HG02970 (cell line): ENCODE measurements at regions not wholly inside any gene's neighbourhood (a gene's known extent, or its start where the extent isn't known, plus 50 kb on each side); places are given as distances from the start of the nearest gene placed in this dataset.

Experiments
- ATAC-seq: cut with Tn5 transposase; IDR thresholded peaks from one replicate; pipeline ENCODE4 v1.9.1; 2021; ENCODE audit warnings: mild to moderate bottlenecking, moderate library complexity, moderate number of reproducible peaks; ENCODE audit not compliant: unreplicated experiment, low FRiP score

DNA sequence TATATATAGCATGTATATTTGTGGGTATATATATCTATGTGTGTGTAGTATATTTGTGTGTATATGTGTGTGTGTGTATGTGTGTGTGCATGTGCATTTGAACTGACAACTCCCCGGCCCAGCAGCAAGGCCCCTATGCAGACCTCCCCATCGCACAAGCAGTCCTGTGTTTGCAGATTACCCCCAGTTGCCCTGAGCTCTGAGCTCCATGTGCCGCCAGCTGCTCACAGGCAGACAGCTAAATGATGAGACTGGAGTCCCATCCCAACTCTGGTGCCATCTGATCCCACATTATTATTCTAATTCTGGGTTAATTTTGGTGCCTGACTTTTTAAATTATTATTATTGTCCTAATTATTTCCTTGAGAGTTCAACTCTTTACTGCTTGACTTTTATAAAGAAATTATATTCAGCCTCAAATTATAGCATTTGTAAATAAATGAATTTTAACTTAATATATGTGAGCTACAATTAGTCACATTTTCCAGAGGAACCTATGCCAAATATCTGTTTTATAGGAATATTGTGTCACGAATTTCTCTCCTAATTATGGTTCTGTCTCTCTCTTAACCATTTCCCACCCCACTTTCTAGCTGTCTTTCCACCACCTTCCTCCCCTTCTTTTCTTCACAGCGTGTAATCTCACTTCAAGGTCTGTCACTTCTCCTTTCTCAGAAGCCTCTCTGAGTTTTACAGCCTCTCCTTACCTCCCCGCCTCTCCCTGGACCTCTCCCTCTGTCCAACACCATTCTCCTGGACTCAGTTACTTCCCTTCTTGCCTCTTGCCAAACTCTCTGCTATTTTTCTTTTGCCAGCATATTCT, 90.6 kb upstream of the SYNDIG1 start:
- ATAC-seq, result no peak

DNA sequence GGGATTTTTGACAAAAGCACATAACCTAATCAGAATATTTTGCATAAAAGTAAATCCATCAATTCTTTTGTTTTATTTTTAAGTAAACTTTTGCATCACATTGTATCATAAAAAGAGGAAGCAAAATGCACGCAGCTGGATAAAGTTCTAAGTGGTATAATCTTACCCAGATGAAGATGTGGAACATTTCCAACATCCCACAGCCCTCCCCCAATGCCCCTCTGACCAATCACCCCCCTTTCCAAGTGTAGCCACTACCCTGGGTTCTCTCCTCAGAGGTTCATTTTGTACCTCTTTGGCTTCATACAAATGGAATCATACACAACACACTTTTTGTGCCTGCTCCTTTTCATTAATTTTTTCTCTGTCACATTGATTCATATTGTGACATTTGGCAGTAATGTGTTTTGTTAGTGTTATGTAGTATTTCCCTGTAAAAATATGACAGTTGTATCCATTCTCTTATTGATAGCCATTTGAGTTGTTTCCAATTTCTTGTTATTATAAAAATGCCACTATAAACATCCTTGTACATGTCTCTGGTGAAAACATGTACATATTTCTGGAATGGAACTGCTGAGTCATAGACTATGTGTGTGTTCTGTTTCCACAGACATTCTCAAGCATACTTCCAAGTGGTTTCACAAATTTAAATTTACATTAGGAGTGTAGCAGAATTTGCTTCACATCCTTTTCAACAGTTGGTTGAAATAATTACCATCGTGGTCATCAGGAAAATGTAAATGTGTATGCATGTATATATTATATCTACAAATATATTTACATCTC, 92.9 kb upstream of the SYNDIG1 start:
- ATAC-seq, result no peak

DNA sequence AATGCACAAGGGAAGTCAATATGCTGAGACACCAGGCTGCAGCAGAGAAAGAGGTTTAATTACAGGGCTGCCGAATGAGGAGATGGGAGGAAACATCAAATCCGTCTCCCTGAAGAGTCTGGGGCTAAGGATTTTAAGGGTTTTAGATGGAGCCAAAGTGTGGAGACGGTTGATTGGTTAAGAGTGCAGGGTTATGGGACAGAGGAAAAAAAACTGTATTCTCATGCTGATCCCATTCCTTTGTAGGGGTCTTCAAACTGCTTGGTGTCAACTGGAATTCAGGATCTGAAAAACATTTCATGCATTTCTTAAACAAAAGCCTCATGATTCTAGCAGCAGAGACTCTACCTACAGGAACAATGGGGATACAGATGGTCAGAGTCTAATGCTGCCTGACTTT, 96.1 kb upstream of the SYNDIG1 start:
- no peak for ATAC-seq

DNA sequence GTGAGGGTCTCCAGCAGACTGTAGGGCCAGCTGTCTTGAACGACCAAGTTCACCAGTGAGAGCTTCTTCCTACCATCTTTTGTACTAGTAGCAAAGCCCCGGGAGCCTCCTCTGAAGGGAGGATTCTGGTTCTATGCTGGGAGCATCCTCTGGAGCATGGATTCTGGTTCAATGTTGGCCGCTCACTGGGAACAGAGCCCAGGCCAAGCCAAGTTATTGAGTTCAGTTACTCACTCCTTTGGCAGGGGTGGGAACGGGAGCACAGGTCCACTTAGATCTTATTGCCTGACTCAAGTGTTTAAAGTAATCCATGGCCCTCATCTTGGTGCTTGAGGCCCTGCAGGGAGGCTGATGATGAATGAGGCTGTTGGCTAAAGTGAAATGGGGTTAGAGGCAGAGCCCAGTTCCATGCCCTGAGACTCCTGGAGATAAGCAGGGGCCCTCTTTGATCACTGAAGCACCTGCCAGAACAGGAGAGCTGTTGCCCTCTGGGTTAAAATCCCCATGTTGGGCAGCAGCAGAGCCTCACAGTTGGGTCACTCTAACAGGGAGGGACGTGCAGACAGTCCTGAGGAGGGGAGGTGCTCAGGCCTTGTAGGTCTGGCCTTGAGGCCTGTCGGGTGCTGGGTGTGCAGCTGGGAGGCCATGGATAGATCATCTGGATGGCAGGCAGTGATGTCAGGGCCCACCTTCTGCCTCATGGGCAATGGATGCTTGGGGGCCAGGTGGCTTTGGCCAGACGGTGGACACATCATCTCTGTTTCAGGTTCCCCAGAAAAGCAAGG, 98.3 kb upstream of the SYNDIG1 start:
- ATAC-seq, result no peak

DNA sequence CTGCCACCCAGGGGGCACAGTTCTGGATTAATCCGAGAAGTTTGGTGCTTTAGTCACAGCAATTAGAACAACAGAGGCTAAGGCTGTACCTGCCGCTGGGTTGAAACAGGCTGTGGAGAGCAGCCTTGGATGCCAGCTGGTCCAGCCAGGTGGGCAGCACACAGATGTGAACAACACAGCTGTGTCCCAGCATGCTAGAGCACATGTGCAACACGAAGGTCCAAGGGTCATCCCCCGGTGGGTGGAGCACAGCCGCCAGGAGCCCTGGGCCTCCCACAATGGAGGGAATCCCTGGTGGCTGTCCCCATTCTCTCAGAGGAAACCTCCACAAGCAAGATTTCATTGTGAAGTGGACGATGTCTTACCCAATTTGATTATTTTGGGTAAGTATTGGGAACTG, 99.2 kb upstream of the SYNDIG1 start:
- ATAC-seq, result no peak

DNA sequence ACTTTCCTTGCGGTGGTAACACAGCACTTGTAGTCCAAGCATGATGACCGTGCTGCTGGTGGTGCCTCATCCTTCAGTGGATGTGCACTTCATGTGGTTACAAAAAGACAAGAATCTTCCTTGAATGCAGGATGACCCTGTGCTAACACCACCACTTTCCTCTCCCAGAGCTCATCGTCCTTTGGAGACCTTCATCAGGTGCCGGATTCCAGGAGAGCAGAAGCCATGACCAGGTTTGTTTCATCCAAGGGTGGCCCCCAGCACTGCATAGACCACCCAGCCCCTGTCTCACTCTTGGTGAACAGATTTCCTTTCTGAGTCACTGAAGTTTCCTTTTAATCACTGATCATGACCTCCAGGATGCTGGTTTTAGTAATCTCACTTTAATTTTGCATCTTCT, 101.2 kb upstream of the SYNDIG1 start:
- no peak for ATAC-seq

DNA sequence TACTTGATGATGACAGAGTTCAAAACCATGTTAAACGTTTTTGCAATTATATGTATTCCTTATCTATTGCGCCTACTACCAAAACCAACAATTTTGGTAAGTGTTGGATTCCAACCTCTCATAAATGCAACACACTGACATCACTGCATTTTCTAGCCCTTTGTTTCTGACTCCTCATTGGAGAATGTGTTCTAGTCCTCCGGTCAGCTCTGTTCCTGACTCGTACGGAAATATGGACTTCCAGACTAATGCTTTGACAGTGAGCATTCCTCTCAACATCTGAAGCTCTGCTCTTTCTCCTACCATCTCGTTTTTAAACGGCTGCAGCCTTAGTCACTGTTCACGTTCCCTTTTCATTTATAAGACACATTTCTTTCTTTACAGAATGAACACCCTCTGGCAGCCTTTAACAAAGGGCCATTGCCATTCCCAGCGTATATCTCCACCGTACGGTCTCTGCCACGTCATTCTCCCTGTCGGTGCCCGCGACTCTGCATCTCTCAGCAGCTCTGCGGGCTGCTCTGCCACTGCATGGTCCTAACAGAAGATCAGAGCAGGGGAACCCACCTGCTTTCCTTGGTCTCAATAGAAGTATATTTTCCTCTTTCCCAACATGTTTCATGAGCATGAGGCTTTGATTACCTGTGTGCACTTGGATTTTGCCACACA, 103.0 kb upstream of the SYNDIG1 start:
- no peak for ATAC-seq

DNA sequence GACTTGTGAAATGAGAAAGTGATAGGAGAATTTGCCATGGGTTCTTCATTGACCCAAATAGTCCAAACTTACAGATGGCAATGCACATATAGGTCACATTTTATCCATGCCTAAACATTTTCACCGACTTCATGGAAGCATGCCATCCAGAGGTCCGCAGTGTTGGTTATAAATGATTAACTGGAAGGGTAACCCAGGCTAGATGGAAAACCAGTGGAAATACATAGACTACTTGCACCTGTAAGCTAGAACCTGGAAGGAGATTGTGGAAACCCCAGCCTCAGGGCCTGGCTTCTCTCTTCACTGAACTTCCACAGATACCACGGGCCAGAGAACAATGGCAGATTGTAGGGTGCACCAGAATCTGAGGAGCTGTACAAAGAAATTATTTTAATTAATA, 103.8 kb upstream of the SYNDIG1 start:
- ATAC-seq, result no peak

DNA sequence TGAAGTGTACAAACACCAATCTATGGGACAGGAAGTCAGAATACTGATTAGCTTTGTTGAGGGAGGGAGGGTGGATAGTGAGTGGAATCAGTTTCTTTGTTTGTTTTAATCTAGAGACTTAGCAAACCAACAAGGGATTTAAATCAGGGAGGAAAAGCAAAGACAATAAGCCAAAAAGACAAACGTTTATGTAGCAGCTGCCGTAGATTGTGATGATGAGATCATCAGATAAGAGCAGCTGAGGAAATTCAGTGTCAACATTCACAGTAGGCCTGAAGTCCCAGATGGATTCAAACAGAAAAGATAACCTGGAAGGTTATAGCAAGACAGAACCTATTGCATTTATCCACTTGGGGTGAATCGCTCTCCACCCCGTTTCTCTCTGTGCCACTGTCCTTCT, 104.9 kb upstream of the SYNDIG1 start:
- no peak for ATAC-seq

DNA sequence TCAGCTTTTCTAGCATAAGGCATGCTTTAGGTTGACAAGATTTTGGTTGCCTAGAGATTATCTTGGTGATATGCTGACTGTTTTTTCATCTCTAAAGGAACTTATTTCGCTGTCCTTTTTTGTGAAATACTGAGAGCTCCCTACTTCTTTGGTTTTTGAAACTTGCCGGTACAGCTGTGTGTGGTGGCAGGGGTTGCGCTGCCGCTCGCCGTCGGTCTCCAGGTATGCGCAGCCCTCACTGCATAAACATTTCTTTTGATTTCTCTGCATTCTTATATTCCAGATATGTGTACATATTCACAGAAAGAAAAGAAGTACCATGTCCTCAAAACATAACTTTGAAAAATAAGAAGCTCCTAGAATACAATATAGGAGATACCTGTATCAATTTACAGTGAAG, 106.4 kb upstream of the SYNDIG1 start:
- no peak for ATAC-seq

DNA sequence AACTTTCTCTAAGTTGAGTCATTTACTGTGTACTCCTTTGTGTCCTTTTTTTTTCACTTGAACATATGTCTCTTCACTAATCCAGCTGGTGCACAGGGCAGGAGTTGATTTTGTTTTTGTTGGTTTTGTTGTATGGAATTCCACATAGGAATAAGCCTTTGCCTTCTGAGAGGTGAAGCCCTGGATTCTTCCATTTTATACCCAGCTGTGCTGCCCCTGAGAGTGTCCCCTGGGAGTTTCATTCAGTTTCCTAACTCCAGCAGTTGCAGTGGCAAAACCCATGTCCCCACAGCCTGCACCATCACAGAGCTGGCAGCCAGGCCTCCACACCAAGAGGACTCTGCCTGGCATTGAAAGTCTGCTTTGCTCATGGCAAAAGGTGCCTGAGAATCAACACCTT, 107.3 kb upstream of the SYNDIG1 start:
- ATAC-seq, result no peak

DNA sequence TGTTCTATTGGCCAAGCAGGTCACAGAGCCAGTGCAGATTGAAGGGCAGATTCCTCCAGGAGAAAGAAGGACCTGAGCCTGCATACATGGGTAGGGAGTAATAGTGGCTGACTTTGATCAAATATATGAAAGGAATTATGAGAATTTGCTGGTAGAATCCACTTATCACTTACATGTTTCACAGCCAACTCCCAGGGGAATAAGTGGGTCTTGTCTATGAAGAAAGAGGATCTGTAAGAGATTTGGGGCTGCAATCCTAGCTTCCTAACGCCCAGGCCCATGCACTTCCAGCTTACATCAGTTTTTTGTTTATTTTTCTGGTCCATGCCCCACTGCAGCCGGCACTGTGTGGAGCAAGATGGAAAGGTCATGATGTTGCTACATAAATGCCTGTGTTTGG, 107.9 kb upstream of the SYNDIG1 start:
- ATAC-seq, result no peak

DNA sequence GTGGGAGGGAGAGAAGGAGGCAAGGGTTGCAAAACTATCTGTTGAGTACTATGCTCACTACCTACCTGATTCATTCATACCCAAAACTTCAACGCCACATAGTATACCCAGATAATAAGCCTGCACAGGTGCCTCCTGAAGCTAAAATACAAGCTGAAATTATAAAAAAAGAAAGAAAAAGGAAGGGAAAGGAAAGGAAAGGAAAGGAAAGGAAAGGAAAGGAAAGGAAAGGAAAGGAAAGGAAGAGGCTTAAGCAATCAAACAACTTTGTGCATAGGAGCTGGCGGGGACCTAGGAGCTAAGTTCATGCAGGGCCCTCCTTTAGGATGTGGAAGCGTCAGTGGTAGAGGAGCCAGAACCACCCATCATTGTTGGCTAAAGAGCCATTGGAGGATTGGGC, 108.9 kb upstream of the SYNDIG1 start:
- ATAC-seq, result no peak

DNA sequence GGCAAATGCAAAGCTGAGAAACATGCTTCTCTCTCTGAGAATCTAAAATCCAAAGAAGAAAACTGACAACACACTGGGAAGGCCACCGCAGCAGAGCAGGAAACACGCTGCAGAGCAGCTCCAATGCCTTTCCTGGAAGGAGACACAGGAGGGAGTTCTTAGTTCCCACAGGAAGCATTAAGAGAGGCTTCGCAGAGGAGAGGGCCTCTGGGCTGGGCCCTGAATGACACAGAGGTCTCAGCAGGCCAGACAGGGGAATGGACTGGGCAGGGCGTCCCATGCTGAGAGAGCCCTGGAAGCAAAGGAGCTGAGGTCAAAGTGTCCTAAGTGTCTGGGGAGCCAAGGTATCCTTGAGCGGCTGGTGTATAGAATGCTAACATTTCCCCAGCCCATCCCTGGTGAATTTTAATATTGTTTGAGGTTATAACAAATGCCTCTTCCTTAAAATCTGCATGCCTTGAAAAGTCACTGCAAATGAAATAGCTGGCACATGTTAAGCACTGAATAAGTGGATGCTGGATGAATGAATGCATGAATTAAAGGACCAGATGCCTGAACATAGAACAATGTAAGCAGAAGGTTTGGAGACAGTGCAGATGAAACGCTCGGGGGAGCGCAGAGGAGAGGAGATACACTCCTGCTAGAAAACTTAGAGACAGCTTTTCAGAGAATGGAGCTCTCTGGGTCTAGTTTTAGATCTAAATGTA, 110.0 kb upstream of the SYNDIG1 start:
- no peak for ATAC-seq

DNA sequence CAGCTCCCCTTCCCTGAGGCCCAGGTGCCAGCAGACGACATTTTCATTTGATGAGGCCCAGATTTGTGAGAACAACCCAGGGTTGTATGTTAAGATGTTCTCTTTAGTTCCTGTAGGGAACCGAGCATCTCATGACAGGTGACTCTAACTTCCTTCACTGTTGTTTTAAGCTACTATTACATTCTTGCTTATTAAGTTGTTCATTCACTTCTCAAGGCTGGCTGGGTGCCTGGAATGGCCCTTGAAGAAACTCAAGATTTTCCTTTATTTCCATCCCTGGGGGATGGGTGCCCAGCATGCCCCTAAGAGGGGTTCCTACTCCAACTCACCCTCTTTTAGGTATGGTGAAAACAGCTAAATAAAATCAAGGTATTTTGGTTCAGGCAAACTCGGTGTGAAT, 111.5 kb upstream of the SYNDIG1 start:
- ATAC-seq, result no peak

DNA sequence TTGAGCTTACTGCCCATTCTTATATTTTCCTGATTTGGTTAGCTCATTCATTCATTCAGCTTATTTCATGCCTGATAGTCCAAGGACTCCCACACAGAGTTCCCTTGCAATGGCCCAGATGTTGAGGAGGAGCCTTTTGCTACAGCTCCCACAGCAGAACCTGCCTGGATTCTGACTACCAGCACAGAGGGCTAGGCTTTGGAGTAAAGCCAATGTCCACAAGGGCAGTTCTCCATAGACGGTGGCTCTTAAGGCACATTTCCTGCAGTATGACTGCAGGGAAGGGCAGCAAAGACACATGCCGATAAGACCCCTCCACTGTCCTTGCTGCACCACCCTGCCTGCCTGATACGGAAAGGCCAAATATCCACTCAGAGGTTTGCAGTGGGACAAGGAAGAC, 112.3 kb upstream of the SYNDIG1 start:
- ATAC-seq, result no peak

DNA sequence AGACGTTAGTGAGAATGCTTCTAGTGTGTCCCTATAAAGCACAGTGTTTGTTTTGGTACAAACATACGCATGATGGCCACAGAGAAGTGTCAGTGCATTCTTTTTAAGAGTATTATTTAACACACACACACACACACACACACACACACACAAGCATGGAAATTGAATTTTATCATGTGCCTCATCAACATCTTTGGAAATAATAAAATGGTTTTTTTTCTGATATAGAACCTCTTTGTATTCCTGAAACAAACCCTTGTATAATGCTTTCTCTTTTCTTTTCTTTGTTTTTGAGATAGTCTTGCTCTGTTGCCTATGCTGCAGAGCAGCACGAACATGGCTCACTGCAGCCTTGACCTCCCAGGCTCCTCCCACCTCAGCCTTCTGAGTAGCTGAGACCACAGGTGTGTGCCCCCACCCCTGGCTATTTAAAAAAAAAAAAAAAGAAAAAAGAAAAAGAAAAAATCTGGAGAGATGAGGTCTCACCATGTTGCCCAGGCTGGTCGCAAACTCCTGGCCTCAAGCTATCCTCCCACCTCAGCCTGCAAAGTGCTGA, 116.2 kb upstream of the SYNDIG1 start:
- ATAC-seq, result no peak

DNA sequence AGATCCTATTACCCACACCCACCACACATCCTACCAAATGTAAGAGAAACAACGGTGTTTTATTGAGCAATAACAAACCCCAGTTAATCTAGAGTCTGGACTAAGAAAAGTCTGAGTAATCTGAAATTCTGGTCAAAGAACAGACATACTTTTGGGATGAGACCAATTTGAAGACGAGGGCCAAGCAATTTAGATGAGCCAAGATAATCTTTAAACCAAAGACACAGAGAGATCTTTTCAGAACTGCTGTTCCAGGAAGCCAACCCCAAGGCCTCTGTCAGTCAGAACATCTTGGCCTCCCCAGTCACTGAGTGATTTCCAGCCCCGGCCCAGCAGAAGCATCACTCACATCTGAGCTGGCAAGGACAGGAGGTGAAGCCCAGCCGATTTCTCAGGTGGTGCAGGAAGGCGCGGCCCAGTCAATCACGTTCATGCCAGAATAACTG, 118.5 kb upstream of the SYNDIG1 start:
- ATAC-seq, result no peak

DNA sequence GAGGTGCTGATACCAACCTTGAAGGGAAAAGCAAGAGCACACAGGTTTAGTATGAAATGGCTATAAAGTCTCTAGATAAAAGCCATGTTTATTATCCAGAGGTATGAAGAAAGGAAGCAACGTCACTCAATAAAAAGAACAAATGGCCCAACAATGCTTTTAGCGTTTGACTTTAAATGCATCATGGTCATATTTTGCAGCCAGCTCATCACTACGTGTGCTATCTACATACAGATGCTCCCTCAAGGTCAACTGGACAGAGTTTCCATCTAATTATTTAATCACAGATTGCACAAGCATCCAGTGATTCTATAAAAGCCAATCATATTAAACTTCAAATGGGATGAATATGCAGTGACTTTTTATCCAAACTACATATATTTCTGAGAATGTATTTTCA, 127.6 kb upstream of the SYNDIG1 start:
- ATAC-seq, result no peak

DNA sequence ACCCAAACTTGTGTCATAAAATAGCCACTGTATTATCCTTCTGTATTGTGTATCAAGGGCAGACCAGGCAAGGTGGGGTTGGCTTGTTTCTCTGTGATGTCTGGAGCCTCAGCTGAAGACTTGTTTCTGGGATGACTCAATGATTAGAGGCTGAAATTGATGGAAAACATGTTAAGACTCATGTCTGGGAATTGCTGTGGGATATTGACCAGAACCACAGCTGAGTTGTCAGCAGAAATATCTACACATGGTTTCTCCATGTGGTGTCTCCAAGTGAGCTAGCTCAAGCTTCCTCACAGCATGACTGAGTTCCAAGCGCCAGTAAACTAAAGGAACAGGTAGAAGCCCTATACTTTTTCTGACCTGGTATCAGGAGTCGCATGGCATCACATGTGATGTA, 128.5 kb upstream of the SYNDIG1 start:
- no peak for ATAC-seq
